ENCODE measurements at regions not wholly inside any gene's neighbourhood (a gene's known extent, or its start where the extent isn't known, plus 50 kb on each side); places are given as distances from the start of the nearest gene placed in this dataset.

DNA sequence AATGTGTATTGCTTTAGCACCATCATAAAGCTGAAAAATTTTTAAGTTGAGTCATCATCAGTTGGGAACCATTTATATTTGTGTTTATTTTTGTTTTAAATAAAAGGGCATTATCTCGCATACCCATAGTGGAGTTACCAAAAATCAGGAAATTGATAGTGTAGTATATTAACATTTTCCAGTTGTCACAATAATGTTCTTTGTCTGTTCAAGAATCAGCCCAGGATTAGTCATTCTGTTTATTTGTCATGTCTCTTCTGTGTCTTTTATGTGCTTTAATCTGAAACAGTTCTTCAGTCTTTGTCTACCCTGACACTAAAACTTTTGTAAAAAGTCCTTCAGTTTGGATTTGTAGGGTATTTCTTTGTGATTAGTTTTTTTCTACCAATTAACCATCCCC, 827.8 kb upstream of the ZWINT start:
- TF ChIP-seq CTCF (conservative IDR thresholded peaks at IDR 0.05; ENCODE audit: low read depth, low read length): no peak
- H3K4me3 ChIP-seq (ENCODE audit: low read length): no peak overlapping the region
- no peak for DNase-seq (ENCODE audit: low read depth)

- H3K4me3 ChIP-seq (ENCODE audit: low read length): no peak overlapping the region
- DNase-seq (ENCODE audit: low read depth): no peak
- no peak for TF ChIP-seq CTCF (conservative IDR thresholded peaks at IDR 0.05; ENCODE audit: low read depth, low read length)
Observed at GRCh38 chr10:57186201-57186600, 825.1 kb upstream of the ZWINT start.

DNA sequence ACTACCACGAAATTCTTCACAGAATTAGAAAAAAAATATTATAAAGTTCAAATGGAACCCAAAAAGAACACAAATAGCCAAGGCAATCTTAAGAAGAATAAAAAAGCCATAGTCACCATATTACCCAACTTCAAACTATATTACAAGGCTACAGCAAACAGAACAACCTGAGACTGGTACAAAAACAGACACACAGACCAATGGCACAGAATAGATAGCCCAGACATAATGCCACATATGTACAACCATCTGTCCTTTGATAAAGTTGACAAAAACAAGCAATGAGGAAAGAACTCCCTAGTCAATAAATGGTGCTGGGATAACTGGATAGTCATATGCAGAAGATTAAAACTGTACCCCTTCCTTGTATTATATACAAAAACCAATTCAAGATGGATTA, 808.5 kb upstream of the ZWINT start:
- no peak for TF ChIP-seq CTCF (conservative IDR thresholded peaks at IDR 0.05; ENCODE audit: low read depth, low read length)
- no peak for DNase-seq (ENCODE audit: low read depth)
- H3K4me3 ChIP-seq (ENCODE audit: low read length): no peak overlapping the region

- TF ChIP-seq CTCF (conservative IDR thresholded peaks at IDR 0.05; ENCODE audit: low read depth, low read length): no peak
- H3K4me3 ChIP-seq (ENCODE audit: low read length): no peak overlapping the region
- DNase-seq (ENCODE audit: low read depth): no peak
Observed at GRCh38 chr10:57168611-57169240, 807.7 kb upstream of the ZWINT start.

GRCh38 chr10:57165671-57166070, 804.6 kb upstream of the ZWINT start:
- TF ChIP-seq CTCF (conservative IDR thresholded peaks at IDR 0.05; ENCODE audit: low read depth, low read length): no peak
- no peak overlapping the region for H3K4me3 ChIP-seq (ENCODE audit: low read length)
- DNase-seq (ENCODE audit: low read depth): no peak

DNA sequence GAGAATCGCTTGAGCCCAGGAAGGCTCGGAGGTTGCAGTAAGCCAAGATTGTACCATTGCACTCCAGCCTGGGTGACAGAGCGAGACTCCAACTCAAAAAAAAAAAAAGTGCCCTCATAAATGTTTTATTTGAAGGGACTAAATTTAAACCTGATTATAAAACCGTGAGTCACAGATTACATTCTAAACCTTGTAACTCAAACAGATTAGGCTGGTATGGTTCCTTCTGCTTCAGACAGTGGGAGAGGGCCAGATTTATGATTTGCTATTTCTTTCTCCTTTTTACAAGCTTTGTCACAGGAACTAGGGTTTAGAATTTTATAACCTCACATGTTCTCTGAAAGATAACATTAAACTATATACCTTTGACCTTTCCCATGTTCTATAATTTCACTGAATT, 801.2 kb upstream of the ZWINT start:
- TF ChIP-seq CTCF (conservative IDR thresholded peaks at IDR 0.05; ENCODE audit: low read depth, low read length): no peak
- no peak for DNase-seq (ENCODE audit: low read depth)
- no peak overlapping the region for H3K4me3 ChIP-seq (ENCODE audit: low read length)

- H3K4me3 ChIP-seq (ENCODE audit: low read length): no peak overlapping the region
- no peak for TF ChIP-seq CTCF (conservative IDR thresholded peaks at IDR 0.05; ENCODE audit: low read depth, low read length)
- no peak for DNase-seq (ENCODE audit: low read depth)
Observed at GRCh38 chr10:57161157-57161556, 800.1 kb upstream of the ZWINT start.
